GM11168 (cell line): ENCODE measurements at regions not wholly inside any gene's neighbourhood (a gene's known extent, or its start where the extent isn't known, plus 50 kb on each side); places are given as distances from the start of the nearest gene placed in this dataset.

Experiments used
- in situ Hi-C: fragments of 300-500 bp; cut with MboI; formaldehyde crosslinking; loops from one replicate; pipeline ENCODE4 v1.12.0; 2022; ENCODE audit warnings: low sequenced_read_pairs; ENCODE audit not compliant: unreplicated experiment

DNA sequence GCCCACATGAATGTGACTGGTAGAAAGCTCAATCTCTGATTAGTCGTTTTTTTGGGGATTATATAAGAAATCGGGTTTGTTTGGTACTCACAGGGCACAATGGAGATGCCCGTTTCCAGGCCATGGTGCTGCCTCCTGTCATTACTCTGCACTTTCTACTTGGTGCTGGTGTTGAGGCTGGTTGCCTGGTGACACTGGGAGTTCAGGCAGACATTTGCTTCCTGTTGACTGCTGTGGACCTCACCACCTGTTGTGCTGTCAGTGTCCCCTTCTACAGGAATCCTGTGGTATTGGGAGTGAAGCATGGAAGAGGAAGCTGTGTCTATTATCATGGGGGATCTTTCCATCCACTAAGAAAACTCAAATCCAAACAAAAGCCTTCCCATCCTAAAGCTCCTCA is 227.2 kb upstream of the TBL1XR1 start:
- in situ Hi-C loops: no loop called here

DNA sequence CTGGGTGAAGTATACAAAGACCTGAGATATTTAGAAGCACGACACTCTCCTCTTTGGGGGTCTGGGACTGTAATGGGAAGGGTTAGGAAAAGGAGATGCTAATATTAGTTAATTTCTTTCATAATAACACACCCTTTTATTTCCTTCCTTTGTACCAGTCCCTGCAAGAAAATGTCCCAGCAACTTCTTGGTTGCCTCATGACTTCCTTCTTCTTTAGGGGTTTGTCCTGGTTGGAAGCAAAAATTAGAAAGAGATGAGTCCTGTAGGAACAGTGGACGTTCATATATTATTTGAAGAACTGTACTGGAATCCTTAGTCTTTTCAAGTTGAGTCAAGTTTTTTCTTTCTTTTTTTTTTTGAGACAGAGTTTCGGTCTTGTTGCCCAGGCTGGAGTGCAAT is 227.8 kb upstream of the TBL1XR1 start:
- in situ Hi-C loops: no loop called here

DNA sequence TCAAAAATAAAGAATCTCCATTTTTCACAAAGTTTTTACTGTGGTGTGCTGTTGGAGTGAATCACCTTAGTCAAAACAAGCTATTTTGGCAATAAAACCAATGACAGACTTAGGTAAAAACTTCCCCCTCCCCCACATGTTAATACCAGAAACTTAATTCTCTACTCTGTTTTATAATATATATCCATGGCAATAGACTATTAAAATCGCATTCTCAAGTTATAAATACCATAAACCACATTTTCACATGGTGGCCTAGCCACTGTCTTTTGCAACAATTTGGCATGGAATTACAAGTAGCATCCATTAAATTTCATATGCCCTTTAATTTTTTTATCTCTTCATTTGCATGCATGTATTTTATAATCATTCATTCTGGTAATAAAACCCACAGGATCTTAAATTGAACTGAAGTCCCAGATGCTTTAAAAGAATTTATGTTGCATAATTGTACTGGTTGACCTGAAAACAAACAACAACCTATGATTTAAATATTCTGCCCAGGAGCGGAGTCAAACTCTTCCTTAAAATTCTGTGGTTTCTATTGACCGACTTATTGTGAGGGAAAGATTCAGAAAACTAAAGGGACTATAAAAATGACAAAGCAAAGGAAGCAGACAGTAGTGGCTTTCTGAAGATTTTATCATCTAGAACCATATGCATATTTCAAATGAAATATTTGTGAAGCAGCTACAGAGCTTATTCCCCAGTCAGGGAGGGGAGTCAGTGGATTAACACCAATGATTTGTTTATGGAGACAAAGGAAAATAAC is 229.0 kb upstream of the TBL1XR1 start:
- in situ Hi-C loops: no loop called here

DNA sequence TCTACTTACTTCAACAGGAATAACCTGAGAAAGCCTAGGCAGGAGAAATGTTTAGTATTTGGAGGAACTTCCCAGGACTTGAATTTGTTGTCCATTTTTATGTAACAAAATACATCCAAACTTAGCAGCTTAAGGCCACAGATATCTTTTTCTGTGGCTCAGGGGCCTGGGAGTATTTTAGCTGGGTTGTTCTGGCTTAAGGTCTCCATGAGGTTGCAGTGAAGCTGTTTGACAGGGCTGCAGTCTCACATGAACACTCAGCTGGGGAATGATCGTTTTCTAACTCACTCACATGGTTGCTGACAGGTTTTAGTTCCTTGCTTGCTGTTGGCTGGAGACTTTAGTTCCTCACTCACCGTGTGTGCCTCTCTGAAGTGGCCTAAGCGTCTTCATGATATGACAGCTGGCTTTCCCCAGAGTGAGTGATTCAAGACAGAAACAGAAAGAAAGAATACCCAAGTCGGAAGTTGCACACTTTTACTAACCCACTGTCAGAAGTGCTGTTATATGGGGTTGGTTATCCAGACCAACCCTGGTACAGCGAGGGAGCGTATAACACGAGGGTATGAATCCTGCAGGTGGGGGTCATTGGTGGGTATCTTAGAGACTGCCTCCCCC is 229.7 kb upstream of the TBL1XR1 start:
- in situ Hi-C loops: no loop called here

DNA sequence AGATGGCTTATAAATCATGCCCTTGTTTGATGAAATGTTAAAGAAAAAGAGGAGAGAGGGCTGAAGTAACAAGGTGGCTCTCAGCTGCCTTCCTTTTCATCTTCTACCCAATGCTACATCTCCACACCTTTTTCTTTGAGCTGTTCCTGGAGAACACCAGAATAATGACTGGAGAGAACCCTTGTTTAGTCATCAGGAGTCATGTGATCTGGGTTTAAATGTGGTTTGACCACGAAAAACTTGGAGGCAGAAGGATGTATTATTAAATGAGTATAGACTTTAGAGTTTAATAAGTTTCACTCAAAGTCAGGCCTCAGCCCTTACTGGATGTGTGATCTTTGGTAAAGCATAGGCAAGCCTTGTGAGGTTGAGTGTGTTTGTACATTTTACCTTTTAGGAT is 230.3 kb upstream of the TBL1XR1 start:
- in situ Hi-C loops: no loop called here

DNA sequence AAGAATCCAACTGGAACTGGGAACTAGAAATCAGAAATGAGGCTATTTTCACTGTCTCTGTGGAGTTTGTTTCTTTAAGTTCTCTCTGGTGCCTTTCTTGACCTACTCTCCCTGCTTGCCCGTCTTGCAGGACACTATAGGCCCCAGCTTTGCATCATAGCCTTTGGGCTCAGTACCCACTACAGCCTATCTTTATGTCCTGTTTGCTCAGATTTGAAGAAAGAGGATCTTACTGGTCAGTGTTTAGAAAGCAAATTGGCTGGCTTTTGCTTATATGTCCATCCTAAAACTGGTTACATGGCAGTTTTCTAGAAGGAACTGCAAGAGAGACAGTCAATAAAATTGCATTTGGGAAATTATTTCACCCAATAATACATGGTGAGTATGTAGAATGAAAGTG is 231.8 kb upstream of the TBL1XR1 start:
- in situ Hi-C loops: no loop called here

DNA sequence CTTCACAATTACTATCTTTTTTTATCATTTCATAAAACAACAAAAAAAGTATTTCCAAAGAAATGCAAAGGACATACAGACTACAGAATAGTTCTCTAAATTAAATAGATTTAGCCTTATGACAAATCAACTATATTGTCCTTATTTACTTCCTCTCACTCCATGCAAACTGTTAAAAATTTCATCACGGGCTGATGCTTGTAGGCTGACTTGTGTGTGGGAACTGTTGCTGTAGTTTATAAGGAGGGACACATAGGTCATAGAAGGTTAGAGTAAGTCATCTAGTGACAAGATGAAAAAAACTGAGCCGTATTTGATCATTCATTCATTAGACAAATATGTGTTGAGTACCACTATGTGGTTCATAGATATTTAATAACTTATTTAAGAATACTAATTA is 232.5 kb upstream of the TBL1XR1 start:
- in situ Hi-C loops: no loop called here

DNA sequence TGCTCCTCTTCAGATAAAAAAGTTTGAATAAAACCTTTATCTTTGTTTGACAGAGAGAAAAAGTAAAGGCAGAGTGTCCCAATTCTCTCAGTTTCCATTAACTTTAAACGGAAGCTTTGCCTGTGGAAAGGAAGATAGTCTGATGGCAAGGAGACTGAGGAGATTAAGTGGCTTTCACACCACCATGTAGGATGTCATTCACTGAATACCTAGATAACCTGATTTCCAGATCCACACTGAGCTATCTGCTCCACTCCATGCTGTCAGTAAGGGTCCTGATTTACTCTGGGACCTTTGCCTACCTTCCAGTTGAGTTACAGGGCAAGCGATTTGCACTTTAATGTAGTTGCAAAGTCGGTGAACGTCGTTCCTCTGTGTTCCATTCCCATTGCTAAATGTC is 233.4 kb upstream of the TBL1XR1 start:
- in situ Hi-C loops: no loop called here

DNA sequence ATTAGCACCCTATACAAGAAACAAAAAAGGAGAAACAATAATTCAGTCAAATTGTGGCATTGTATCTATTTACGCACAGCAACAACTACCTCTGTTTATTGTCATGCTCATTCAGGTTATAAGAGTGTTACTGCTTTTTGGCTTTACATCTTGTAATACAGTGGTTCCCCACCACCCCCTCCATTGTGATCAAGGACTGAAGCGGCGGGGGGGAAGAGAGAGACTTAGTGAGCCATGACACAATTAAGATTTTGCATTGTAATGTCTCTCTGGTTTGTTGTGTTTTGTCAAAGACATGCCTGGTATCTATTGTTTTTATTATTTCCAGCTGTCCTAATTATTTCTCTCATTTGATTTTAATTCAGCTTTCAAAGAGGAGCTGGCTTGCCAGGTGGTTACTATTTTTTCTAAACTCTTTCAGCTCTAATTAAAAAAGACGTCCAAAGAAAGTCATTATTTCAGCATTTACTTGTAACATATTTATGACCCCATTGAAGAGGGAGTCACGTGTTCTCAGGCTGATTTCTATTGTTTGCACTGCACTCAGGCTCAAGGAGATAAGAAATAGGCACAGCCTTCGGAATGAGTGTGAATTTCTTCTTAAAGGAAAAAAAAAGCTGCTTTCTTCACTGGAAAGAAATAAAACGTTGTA is 234.4 kb upstream of the TBL1XR1 start:
- in situ Hi-C loops: no loop called here

DNA sequence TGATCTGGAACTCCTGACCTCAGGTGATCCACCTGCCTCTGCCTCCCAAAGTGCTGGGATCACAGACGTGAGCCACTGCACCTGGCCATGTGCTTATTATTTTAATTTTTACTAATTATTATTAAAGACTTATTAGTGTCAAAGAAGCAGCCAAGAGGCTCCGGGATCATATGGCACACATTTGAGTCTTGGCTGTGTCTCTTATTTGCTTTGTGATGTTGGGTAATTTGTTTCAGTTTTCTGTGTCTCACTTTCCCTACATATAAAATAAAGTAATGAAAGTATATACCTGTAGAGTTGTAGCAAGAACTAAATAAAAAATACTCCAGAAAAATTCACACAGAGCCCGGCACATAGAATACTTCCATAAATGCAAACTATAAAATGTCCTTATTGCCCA is 238.0 kb upstream of the TBL1XR1 start:
- in situ Hi-C loops: loop anchor here (5.0 kb wide), 1 partner anchor 73 kb away; no protein-coding TSS in a partner anchor

DNA sequence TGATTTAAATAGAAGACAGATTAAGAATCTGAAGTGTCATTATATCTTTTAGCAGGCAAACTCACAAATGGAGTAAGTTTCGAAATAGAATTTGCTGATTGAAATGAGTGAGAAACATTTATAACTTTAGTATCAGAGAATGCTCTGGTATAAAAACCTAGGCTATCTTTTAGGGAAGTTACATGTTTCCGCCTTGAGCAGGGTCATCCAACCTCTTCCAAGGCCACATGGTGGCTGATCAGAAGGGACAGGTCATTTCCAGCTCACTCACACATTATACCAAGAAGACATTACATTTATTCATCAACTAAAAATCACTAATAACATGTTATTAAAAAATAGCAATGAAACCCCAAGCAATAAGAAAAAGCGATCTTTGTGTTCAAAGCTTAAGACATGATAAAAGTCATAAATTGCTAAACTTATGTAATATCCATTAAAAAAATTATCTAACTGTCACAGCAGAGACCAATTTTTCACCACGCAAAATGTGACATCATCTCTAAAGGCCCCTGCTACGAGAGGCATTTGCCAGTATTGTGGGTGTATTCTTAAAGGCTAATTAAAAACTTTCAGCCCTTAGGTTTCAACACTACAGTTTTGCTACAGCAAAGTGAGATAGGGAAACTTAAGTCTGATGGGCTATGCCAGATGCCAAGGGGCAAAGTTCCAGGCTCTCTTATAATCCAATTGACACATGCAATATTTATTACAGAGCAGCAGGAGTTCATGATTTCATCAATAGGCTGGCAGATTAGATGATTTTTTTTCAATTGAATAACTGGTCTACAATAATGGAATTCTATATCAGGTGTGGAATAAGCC is 240.4 kb upstream of the TBL1XR1 start:
- in situ Hi-C loops: loop anchor here (5.0 kb wide), 1 partner anchor 75 kb away; no protein-coding TSS in a partner anchor

DNA sequence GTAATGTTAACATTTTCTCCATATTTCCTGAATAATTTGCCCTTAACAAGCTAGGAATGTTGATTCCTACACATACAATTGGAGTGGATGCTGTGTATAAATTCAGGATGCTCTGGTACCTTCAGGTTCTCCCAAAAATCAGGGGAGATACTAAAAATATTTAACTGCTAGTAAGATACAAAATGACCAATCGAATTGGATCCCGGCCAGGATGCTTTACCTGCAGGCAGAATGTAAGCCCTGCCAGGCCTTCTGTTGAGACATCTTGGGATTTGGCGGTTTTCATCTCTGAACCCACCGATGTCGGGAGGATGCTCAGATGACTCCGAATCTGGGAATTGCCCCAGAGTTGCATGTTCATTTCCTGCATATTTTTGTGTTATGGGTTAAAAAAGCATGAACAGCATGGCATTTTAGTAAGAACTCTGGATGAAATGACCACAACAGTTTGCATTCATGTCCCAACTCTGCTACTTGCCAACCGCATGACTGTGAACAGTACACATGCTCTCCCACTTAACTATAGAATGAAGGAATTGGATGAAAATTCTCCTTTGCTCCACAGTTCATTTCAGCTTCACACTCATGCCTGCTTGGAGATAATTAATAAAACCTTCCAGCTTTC is 241.4 kb upstream of the TBL1XR1 start:
- in situ Hi-C loops: loop anchor here (5.0 kb wide), 1 partner anchor 76 kb away; no protein-coding TSS in a partner anchor

DNA sequence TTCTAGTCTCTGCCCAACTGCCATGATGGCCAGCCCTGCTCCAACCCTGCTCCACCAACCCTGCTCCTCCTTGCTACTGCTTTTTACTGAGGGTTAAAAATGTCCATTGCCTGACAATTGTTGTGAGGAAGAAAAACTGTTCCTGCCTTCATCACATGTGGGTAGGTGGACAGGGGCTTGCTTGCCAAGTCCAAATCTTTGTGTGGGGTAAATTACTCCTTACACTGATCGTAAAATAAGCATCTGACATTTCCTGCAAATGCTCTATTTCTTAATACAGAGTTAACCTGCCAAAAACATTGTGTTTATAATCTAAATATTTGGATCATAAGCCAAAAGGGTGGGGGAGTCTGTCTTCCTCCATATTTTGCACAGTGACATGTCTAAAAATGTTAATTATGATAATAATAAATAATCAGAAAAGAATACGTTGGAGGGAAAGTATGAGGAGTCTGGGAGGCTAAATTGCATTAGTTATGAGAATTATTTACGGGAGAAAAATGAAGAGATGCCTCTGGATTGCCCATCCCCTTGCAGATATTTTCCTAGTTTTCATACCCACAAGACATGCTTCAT is 242.5 kb upstream of the TBL1XR1 start:
- in situ Hi-C loops: loop anchor here (5.0 kb wide), 1 partner anchor 77 kb away; no protein-coding TSS in a partner anchor

DNA sequence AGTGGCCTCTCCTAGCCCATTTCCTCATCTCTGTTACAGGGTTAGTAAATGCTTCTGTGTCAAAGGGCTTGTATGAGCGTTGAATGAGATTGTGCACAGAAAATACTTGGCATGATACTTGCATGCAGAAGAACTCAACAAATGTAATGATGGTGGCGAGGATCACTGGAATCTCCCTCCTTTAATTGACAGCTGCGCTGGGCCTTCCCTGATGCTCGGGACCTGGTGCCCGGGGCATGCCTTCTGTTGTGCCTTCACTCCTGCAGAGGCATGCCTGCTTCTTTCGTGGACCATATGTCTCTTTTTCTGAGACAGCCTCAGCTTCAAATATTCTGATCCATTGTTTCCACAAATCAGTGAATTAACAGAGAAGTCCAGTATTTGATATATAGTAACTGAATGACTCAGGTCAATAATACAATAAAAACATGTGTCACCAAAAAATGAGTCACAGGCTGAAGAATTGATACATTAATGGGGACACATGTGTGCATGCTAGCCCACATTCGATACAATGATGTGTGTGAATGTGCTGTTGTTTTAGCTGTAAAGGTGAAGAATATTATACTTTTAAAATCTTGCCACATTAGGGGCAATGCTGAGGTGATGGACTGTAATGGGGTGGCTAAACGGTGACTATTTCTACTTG is 243.3 kb upstream of the TBL1XR1 start:
- in situ Hi-C loops: no loop called here

DNA sequence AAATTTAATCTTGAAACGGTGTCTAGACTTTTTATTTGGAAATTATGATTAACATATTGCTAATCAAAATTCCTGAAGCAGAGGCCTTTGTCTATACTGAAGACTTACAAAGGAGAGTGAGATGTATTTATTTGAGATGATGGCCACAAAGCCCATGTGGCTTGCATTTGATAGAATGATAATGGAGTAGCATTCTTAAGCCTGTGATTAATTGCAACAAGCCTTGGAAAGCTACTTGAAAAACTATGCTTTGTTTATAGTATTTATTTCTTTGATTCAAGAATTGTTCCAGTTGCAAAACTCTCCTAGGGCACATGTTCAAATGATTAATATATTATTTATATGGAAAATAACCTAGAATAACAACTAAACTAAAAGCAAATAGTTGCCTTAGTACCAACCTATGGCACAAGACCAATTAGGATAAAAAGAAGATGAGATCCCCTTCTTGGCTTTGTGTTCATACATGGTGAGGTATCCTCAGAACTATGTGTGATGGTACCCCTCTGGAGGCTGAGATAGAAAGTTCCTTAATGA is 244.1 kb upstream of the TBL1XR1 start:
- in situ Hi-C loops: no loop called here

DNA sequence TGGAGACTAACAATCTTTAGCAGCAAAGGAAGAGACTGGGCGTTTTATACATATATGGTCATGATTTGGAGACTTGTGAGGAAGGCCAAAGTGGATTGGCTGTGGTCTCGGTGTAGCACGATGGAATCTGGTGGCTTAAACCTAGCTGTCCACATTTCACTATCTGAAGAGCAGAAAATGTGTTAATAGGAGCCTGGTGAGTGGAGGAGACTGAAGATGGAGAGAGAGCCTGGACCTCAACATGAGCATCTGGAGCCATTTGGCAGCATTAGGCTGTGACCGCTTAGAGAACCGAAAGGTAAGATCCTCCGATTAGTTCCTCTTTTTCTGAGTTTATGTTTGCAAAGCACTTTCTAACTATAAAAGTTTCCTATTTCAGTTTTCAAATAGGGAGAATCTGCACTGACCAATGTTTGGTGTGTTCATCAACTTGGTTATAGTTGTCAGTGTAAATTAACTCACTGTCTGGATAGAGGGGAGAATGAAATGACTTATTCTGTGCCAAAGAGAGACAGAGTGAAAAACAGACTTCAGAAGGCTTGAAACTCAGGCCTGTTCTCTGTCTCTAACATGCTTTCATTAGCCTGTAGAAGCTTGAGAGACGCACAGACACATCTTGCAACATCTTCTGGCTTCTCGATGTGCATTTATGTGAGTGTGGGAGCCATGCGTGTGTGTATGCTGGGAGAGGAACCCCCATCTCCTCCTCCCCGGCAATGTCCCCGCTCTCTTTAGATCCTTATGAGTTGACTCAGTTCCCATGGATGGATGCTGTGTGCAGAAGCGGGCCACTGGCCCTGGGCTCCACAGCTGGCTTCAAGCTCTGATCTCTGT is 244.7 kb upstream of the TBL1XR1 start:
- in situ Hi-C loops: no loop called here

DNA sequence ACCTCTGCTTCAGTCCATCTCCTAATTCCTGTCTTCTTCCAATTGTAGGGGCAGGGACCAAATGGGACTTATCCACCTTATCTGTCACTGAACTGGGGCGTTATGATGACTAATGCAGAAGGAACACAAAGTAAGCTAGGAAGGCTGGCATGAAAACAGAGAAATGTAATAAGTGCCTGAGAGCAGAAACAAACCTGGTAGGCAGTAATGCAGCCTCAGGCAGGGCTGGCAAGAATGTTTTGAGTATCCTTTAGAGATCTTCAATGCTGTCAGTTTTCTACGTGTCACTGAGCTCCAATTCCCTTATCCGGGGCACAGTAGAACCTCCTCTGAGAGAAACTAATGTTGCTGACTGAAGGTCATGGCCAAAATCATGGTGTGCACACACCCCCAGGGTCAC is 246.2 kb upstream of the TBL1XR1 start:
- in situ Hi-C loops: no loop called here

DNA sequence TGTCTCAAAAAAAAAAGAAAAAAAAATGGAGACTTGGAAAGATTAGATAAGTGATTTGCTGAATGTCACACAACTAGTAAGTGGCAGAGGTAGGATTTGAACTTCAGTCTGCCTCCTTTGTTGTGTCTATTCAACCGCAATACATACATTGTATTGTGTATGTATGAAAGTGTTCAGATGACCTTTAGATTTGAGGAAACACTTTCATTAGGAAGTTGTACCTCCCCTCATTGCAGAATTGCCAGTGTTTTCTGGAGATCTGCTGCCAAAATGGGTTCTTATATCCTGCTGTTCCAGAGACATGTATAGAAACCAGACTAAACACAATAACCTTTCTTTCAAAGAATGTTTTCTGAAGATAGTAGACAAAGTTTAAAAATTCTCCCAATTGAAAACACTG is 247.4 kb upstream of the TBL1XR1 start:
- in situ Hi-C loops: no loop called here
